H1 (cell line): ENCODE measurements at regions not wholly inside any gene's neighbourhood (a gene's known extent, or its start where the extent isn't known, plus 50 kb on each side); places are given as distances from the start of the nearest gene placed in this dataset.

Source experiments
- CTCF ChIA-PET: fragments of 300-600 bp; sonication (Branson Sonifier 250); formaldehyde crosslinking; loops from one replicate; lab custom pipeline; 2021; ENCODE audit not compliant: partially characterized antibody; lab: Charles Lee
- POLR2A ChIA-PET: fragments of 300-600 bp; sonication (Branson Sonifier 250); formaldehyde crosslinking; loops from one replicate; lab custom pipeline; 2021; ENCODE audit warnings: inconsistent platforms; ENCODE audit not compliant: partially characterized antibody; lab: Charles Lee
- DNase-seq, 2 experiments: peaks; one replicate each; pipeline versions ENCODE4 v3.0.0 to v3.0.0-alpha.2; 2010 to 2022; ENCODE audit warnings: low spot score in 2 of 2, low read depth in 1 of 2, mixed read lengths in 1 of 2
- FAIRE-seq: peaks from 2 replicates; lab custom pipeline; 2011; peaks lifted over from hg19 to GRCh38; lab: Jason Lieb, UNC
- H2AFZ ChIP-seq: 2 replicates; pipeline ENCODE4 v1.8.1; 2012; ENCODE audit warnings: low read length, inconsistent platforms
- H2AK5ac ChIP-seq: 2 replicates; pipeline ENCODE4 v1.6.1; 2013; ENCODE audit warnings: low read depth, low read length
- H2BK120ac ChIP-seq: replicated peaks from 2 replicates; pipeline ENCODE3; 2013; ENCODE audit warnings: low read depth, low read length, inconsistent platforms
- H2BK12ac ChIP-seq: 2 replicates; pipeline ENCODE4 v1.6.1; 2013; ENCODE audit warnings: low read depth, low read length
- H2BK15ac ChIP-seq: 2 replicates; pipeline ENCODE4 v1.6.1; 2013; ENCODE audit warnings: low read length
- H2BK20ac ChIP-seq: 2 replicates; pipeline ENCODE4 v1.6.1; 2013; ENCODE audit warnings: low read length
- H2BK5ac ChIP-seq: 2 replicates; pipeline ENCODE4 v1.6.1; 2013; ENCODE audit warnings: low read depth, low read length
- H3K14ac ChIP-seq: 2 replicates; pipeline ENCODE4 v1.6.1; 2013; ENCODE audit warnings: inconsistent platforms; ENCODE audit not compliant: insufficient read length
- H3K18ac ChIP-seq: 2 replicates; pipeline ENCODE4 v1.6.1; 2013; ENCODE audit warnings: low read length; ENCODE audit errors: extremely low read depth
- H3K23ac ChIP-seq: 2 replicates; pipeline ENCODE4 v1.6.1; 2013; ENCODE audit warnings: inconsistent platforms; ENCODE audit not compliant: insufficient read length
- H3K23me2 ChIP-seq: 2 replicates; pipeline ENCODE4 v1.6.1; 2013; ENCODE audit warnings: low read depth, low read length
- H3K27ac ChIP-seq: 2 replicates; pipeline ENCODE4 v1.6.1; 2011; ENCODE audit warnings: low read depth, low read length, inconsistent platforms
- H3K27me3 ChIP-seq, 4 experiments: replicated peaks in 1 of 4; 1 replicate in 1 of 4; 2 replicates in 3 of 4; pipeline versions ENCODE4 v1.6.1 to v1.8.1; 2011 to 2013; ENCODE audit warnings: low read length in 3 of 4, mild to moderate bottlenecking in 3 of 4, inconsistent platforms in 2 of 4, mixed read lengths in 2 of 4, moderate library complexity in 1 of 4; ENCODE audit not compliant: control insufficient read depth in 3 of 4, insufficient read depth in 3 of 4; ENCODE audit errors: extremely low read depth in 1 of 4
- H3K36me3 ChIP-seq, 4 experiments: 2 replicates each; pipeline versions ENCODE4 v1.6.1 to v1.8.1; 2011 to 2013; ENCODE audit warnings: mild to moderate bottlenecking in 4 of 4, low read length in 3 of 4, moderate library complexity in 2 of 4, control low read depth in 1 of 4, inconsistent platforms in 1 of 4; ENCODE audit not compliant: insufficient read depth in 4 of 4, control insufficient read depth in 2 of 4
- H3K4ac ChIP-seq: replicated peaks from 2 replicates; pipeline ENCODE3; 2013; ENCODE audit warnings: low read length, low read depth, mixed read lengths, inconsistent platforms; ENCODE audit not compliant: insufficient read length
- H3K4me1 ChIP-seq, 4 experiments: replicated peaks in 1 of 4; 1 replicate in 1 of 4; 2 replicates in 3 of 4; pipeline versions ENCODE4 v1.6.1 to v1.8.1; 2011 to 2013; ENCODE audit warnings: low read length in 3 of 4, inconsistent platforms in 2 of 4, mixed read lengths in 1 of 4; ENCODE audit not compliant: insufficient read depth in 4 of 4, control insufficient read depth in 3 of 4
- H3K4me2 ChIP-seq, 2 experiments: 2 replicates each; pipeline versions ENCODE4 v1.6.1 to v1.8.1; 2011 to 2013; ENCODE audit warnings: low read depth in 2 of 2, low read length in 2 of 2, control low read depth in 1 of 2, inconsistent platforms in 1 of 2, mild to moderate bottlenecking in 1 of 2; ENCODE audit not compliant: insufficient read depth in 1 of 2
- H3K4me3 ChIP-seq, 4 experiments: fragments of 200-600, 300-600 bp in 1 of 4; sonication (generic), shearing (Covaris generic), sonication (Bioruptor Twin) in 1 of 4; 2 replicates each; pipeline versions ENCODE4 v1.5.1 to v1.8.1; 2011 to 2016; ENCODE audit warnings: low read length in 4 of 4, low read depth in 3 of 4, control low read depth in 2 of 4, inconsistent platforms in 2 of 4, mild to moderate bottlenecking in 2 of 4, mixed read lengths in 1 of 4, moderate library complexity in 1 of 4; ENCODE audit not compliant: insufficient read depth in 2 of 4; ENCODE audit errors: extremely low read depth in 1 of 4
- H3K56ac ChIP-seq: replicated peaks from 2 replicates; pipeline ENCODE3; 2013; ENCODE audit warnings: low read depth, mild to moderate bottlenecking, mixed read lengths, low read length, inconsistent platforms; ENCODE audit not compliant: insufficient read length
- H3K79me1 ChIP-seq: 2 replicates; pipeline ENCODE4 v1.6.1; 2013; ENCODE audit warnings: low read depth, low read length, control low read depth
- H3K79me2 ChIP-seq, 2 experiments: 2 replicates each; pipeline versions ENCODE4 v1.6.1 to v1.8.1; 2012 to 2013; ENCODE audit warnings: low read length in 2 of 2, mild to moderate bottlenecking in 2 of 2, inconsistent platforms in 1 of 2; ENCODE audit not compliant: insufficient read depth in 2 of 2, control insufficient read depth in 1 of 2
- H3K9ac ChIP-seq, 4 experiments: replicated peaks in 1 of 4; 1 replicate in 1 of 4; 2 replicates in 3 of 4; pipeline versions ENCODE4 v1.6.1 to v1.8.1; 2011 to 2013; ENCODE audit warnings: low read depth in 3 of 4, low read length in 3 of 4, control low read depth in 2 of 4, mild to moderate bottlenecking in 2 of 4, moderate library complexity in 2 of 4, inconsistent platforms in 1 of 4; ENCODE audit errors: extremely low read depth in 1 of 4
- H3K9me3 ChIP-seq, 2 experiments: 2 replicates each; pipeline versions ENCODE4 v1.6.1 to v1.8.1; 2012 to 2013; ENCODE audit warnings: mild to moderate bottlenecking in 2 of 2, moderate library complexity in 2 of 2, control low read depth in 1 of 2, inconsistent platforms in 1 of 2, low read depth in 1 of 2, low read length in 1 of 2, mixed read lengths in 1 of 2; ENCODE audit not compliant: insufficient read depth in 2 of 2
- H4K20me1 ChIP-seq, 2 experiments: replicated peaks in 1 of 2; 2 replicates each; pipeline versions ENCODE3 to v1.8.1; 2011 to 2013; ENCODE audit warnings: inconsistent platforms in 2 of 2, low read length in 2 of 2, mild to moderate bottlenecking in 1 of 2; ENCODE audit not compliant: insufficient read depth in 2 of 2, control insufficient read depth in 1 of 2
- H4K5ac ChIP-seq: 2 replicates; pipeline ENCODE4 v1.6.1; 2013; ENCODE audit warnings: low read length, low read depth, mixed read lengths, inconsistent platforms; ENCODE audit not compliant: insufficient read length
- H4K8ac ChIP-seq: 2 replicates; pipeline ENCODE4 v1.8.0; 2013; ENCODE audit warnings: mild to moderate bottlenecking, moderate library complexity, low read length, inconsistent platforms; ENCODE audit not compliant: insufficient read depth; ENCODE audit errors: extremely low read depth
- H4K91ac ChIP-seq: replicated peaks from 2 replicates; pipeline ENCODE3; 2013; ENCODE audit warnings: low read length, mixed read lengths, inconsistent platforms; ENCODE audit not compliant: insufficient read length
- CTCF ChIP-seq, 3 experiments: IDR thresholded peaks; 1 replicate in 2 of 3; 2 replicates in 1 of 3; pipeline versions ENCODE4 v1.5.1 to v1.6.1; 2011; ENCODE audit warnings: low read length in 3 of 3, mild to moderate bottlenecking in 3 of 3, inconsistent platforms in 2 of 3, low read depth in 1 of 3, moderate library complexity in 1 of 3; ENCODE audit not compliant: insufficient read depth in 1 of 3; ENCODE audit errors: control extremely low read depth in 1 of 3
- HDAC2 ChIP-seq, 2 experiments: fragments of 300-600 bp in 1 of 2; sonication (generic) in 1 of 2; IDR thresholded peaks; 2 replicates each; pipeline ENCODE4 v1.6.1; 2011 to 2012; ENCODE audit warnings: low read depth in 2 of 2, low read length in 2 of 2, mild to moderate bottlenecking in 2 of 2, moderate library complexity in 2 of 2, borderline replicate concordance in 1 of 2, inconsistent platforms in 1 of 2
- MAFK ChIP-seq: IDR thresholded peaks from 2 replicates; pipeline ENCODE4 v1.6.1; 2012; ENCODE audit warnings: low read depth, mild to moderate bottlenecking, improper control_type of control experiment, low read length
- POU5F1 ChIP-seq: IDR thresholded peaks from 2 replicates; pipeline ENCODE4 v1.6.1; 2011; ENCODE audit warnings: low read depth, mild to moderate bottlenecking, low read length, moderate library complexity
- SAP30 ChIP-seq: fragments of 300-600 bp; sonication (generic); IDR thresholded peaks from 2 replicates; pipeline ENCODE4 v1.7.1; 2012; ENCODE audit warnings: low read length, moderate library complexity, mild to moderate bottlenecking, inconsistent platforms; ENCODE audit not compliant: insufficient read depth, insufficient replicate concordance
- USF2 ChIP-seq: IDR thresholded peaks from 2 replicates; pipeline ENCODE4 v1.6.1; 2011; ENCODE audit warnings: low read length, improper control_type of control experiment
- WGBS, 2 experiments: shearing (Covaris generic) in 1 of 2; methylation state at CpG; one replicate each; pipeline versions ENCODE4 v1.1.6 to v1.1.7; 2013 to 2015; ENCODE audit warnings: low lambda C conversion rate in 2 of 2, mixed read lengths in 2 of 2, inconsistent platforms in 1 of 2, low coverage in 1 of 2, missing lambda C conversion rate in 1 of 2; ENCODE audit not compliant: insufficient replicate concordance in 2 of 2, insufficient coverage in 1 of 2, insufficient read length in 1 of 2; ENCODE audit errors: extremely low coverage in 1 of 2, missing lambda C conversion rate in 1 of 2; 5-methylcytosine and 5-hydroxymethylcytosine counted together

- H3K18ac ChIP-seq, result no peak overlapping the region
- H3K4ac ChIP-seq, result no peak overlapping the region
- H2BK5ac ChIP-seq, result no peak overlapping the region
- no peak overlapping the region for H4K91ac ChIP-seq
- no peaks in the 10 kb centered on the region for H3K36me3 ChIP-seq
- no peaks in the 10 kb centered on the region for H3K79me1 ChIP-seq
- no peak overlapping the region for H3K27ac ChIP-seq
- FAIRE-seq, result no peak
- CTCF ChIA-PET, result interaction anchor here (0.7 to 1.5 kb wide), 3 partner anchors 277 to 554 kb away, joined by 3 to 4 read pairs (median 3); no protein-coding TSS in a partner anchor
- 88% methylated on average over 4 of the region's 5 CpGs; no CpG with 5 or more reads in 1 of the 2 experiments for WGBS, 2 experiments
- no peak overlapping the region for H2AFZ ChIP-seq
- no peak for DNase-seq
- H4K20me1 ChIP-seq, result no peaks in the 10 kb centered on the region
- H4K5ac ChIP-seq, result no peak overlapping the region
- H3K9ac ChIP-seq, result no peak overlapping the region
- H2AK5ac ChIP-seq, result no peak overlapping the region
- no peak overlapping the region for H3K23ac ChIP-seq
- no peak overlapping the region for H2BK20ac ChIP-seq
- H2BK12ac ChIP-seq, result no peak overlapping the region
- TF ChIP-seq HDAC2 (IDR thresholded peaks at IDR 0.05; ENCODE audit: borderline replicate concordance in 1 of 2, low read depth in 2 of 2, low read length in 2 of 2) (no peak), CTCF (IDR thresholded peaks at IDR 0.05; ENCODE audit: control extremely low read depth in 1 of 3, insufficient read depth in 1 of 3, low read depth in 1 of 3, low read length in 3 of 3) (no peak), MAFK (no peak), USF2 (no peak), POU5F1 (no peak), SAP30 (no peak)
- TF ChIP-seq, all 59 proteins: peak for 0
- Histone ChIP-seq H3K9me3 (no peaks in the 10 kb centered on the region), H3K4me2 (no peak overlapping the region), H3K56ac (no peak overlapping the region), H2BK120ac (no peak overlapping the region), H2BK15ac (no peak overlapping the region), H3K27me3 (no peaks in the 10 kb centered on the region), H3K4me1 (peaks cover 0 to 5% (median 1%) of the 10 kb centered on the region in 4 experiments; a peak in 3 of 7 replicates), H3K14ac (no peak overlapping the region), H3K79me2 (no peaks in the 10 kb centered on the region), H3K4me3 (no peak overlapping the region), H4K8ac (no peak overlapping the region), H3K23me2 (no peaks in the 10 kb centered on the region)
- POLR2A ChIA-PET, result no interaction called here
Measured at GRCh38 chr2:17052001-17052400, 386.4 kb upstream of the CYRIA start.
